ENCODE measurements at regions not wholly inside any gene's neighbourhood (a gene's known extent, or its start where the extent isn't known, plus 50 kb on each side); places are given as distances from the start of the nearest gene placed in this dataset.

GRCh38 chr2:101568969-101569368 lies 94.1 kb upstream of the RFX8 start:
- H3K4me3 ChIP-seq (ENCODE audit: low read length) = no peak overlapping the region
- no peak for TF ChIP-seq CTCF (conservative IDR thresholded peaks at IDR 0.05; ENCODE audit: low read depth, low read length)
- no peak for DNase-seq (ENCODE audit: low read depth)

- H3K4me3 ChIP-seq (ENCODE audit: low read length) = no peak overlapping the region
- TF ChIP-seq CTCF (conservative IDR thresholded peaks at IDR 0.05; ENCODE audit: low read depth, low read length) = no peak
- no peak for DNase-seq (ENCODE audit: low read depth)
Measured at GRCh38 chr2:101566632-101567228, 91.8 kb upstream of the RFX8 start.

- DNase-seq (ENCODE audit: low read depth) = no peak
- TF ChIP-seq CTCF (conservative IDR thresholded peaks at IDR 0.05; ENCODE audit: low read depth, low read length) = no peak
- H3K4me3 ChIP-seq (ENCODE audit: low read length) = no peak overlapping the region
Measured at GRCh38 chr2:101563849-101564248, 88.9 kb upstream of the RFX8 start.

- DNase-seq (ENCODE audit: low read depth) = no peak
- H3K4me3 ChIP-seq (ENCODE audit: low read length) = no peak overlapping the region
- TF ChIP-seq CTCF (conservative IDR thresholded peaks at IDR 0.05; ENCODE audit: low read depth, low read length) = no peak
Measured at GRCh38 chr2:101560780-101561315, 85.9 kb upstream of the RFX8 start.

- H3K4me3 ChIP-seq (ENCODE audit: low read length) = no peak overlapping the region
- DNase-seq (ENCODE audit: low read depth) = no peak
- TF ChIP-seq CTCF (conservative IDR thresholded peaks at IDR 0.05; ENCODE audit: low read depth, low read length) = no peak
Measured at GRCh38 chr2:101559551-101559950, 84.6 kb upstream of the RFX8 start.

GRCh38 chr2:101558740-101559525 lies 84.0 kb upstream of the RFX8 start:
- no peak for DNase-seq (ENCODE audit: low read depth)
- TF ChIP-seq CTCF (conservative IDR thresholded peaks at IDR 0.05; ENCODE audit: low read depth, low read length) = no peak
- no peak overlapping the region for H3K4me3 ChIP-seq (ENCODE audit: low read length)

- no peak for DNase-seq (ENCODE audit: low read depth)
- no peak overlapping the region for H3K4me3 ChIP-seq (ENCODE audit: low read length)
- TF ChIP-seq CTCF (conservative IDR thresholded peaks at IDR 0.05; ENCODE audit: low read depth, low read length) = no peak
Measured at GRCh38 chr2:101556033-101556459, 81.1 kb upstream of the RFX8 start.

Measured in retinal pigment epithelial cell (primary cell).